Panc1 (cell line): ENCODE measurements at regions not wholly inside any gene's neighbourhood (a gene's known extent, or its start where the extent isn't known, plus 50 kb on each side); places are given as distances from the start of the nearest gene placed in this dataset.

Experiments used
- REST ChIP-seq, 2 experiments: IDR thresholded peaks; 2 replicates each; pipeline ENCODE4 v1.6.1; 2011 to 2012; ENCODE audit warnings: low read depth in 2 of 2, control low read depth in 1 of 2, low read length in 1 of 2, mild to moderate bottlenecking in 1 of 2, moderate library complexity in 1 of 2; ENCODE audit not compliant: insufficient read depth in 1 of 2
- SIN3A ChIP-seq: IDR thresholded peaks from 2 replicates; pipeline ENCODE4 v1.6.1; 2012; ENCODE audit warnings: low read depth, mild to moderate bottlenecking, low read length, moderate library complexity, borderline replicate concordance; ENCODE audit not compliant: insufficient read depth
- TF ChIP-seq, protein P1 (sequence below): fragments of 450-650 bp; IDR thresholded peaks from 2 replicates; pipeline ENCODE4 v1.5.1; 2017; ENCODE audit warnings: mild to moderate bottlenecking

DNA sequence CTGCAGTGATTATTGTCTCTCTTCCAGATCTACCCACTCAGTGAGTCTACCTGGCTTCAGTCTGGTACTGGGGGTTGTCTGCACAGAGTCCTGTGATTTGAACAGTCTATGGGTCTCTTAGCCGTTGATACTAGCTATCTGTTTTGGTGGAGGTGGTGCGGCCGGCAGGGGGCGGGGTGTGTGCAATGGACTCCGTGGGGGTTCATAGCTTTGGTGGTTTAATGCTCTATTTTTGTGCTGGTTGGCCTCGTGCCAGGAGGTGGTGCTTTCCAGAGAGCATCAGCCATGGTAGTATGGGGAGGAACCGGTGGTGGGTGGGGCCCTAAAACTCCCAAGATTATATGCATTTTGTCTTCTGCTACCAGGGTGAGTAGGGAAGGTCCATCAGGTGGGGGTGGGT lies 1120.1 kb upstream of the FAM98A start:
- TF ChIP-seq, protein P1, sequence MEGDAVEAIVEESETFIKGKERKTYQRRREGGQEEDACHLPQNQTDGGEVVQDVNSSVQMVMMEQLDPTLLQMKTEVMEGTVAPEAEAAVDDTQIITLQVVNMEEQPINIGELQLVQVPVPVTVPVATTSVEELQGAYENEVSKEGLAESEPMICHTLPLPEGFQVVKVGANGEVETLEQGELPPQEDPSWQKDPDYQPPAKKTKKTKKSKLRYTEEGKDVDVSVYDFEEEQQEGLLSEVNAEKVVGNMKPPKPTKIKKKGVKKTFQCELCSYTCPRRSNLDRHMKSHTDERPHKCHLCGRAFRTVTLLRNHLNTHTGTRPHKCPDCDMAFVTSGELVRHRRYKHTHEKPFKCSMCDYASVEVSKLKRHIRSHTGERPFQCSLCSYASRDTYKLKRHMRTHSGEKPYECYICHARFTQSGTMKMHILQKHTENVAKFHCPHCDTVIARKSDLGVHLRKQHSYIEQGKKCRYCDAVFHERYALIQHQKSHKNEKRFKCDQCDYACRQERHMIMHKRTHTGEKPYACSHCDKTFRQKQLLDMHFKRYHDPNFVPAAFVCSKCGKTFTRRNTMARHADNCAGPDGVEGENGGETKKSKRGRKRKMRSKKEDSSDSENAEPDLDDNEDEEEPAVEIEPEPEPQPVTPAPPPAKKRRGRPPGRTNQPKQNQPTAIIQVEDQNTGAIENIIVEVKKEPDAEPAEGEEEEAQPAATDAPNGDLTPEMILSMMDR = no peak
- no peak for TF ChIP-seq SIN3A
- no peak for TF ChIP-seq REST (IDR thresholded peaks at IDR 0.05; ENCODE audit: insufficient read depth in 1 of 2, low read depth in 2 of 2, low read length in 1 of 2)
